Fibroblast of villous mesenchyme (primary cell): ENCODE measurements at regions not wholly inside any gene's neighbourhood (a gene's known extent, or its start where the extent isn't known, plus 50 kb on each side); places are given as distances from the start of the nearest gene placed in this dataset.

ENCODE experiments used
- DNase-seq: peaks from one replicate; pipeline ENCODE4 v3.0.0-alpha.2; 2010; ENCODE audit warnings: low read depth
- H3K4me3 ChIP-seq: 2 replicates; pipeline ENCODE4 v1.5.1; 2011; ENCODE audit warnings: low read depth, mild to moderate bottlenecking, low read length
- CTCF ChIP-seq: IDR thresholded peaks from 2 replicates; pipeline ENCODE4 v1.5.1; 2012; ENCODE audit warnings: low read depth, mild to moderate bottlenecking, low read length; ENCODE audit not compliant: insufficient read depth

- H3K4me3 ChIP-seq: no peak overlapping the region
- no peak for DNase-seq
- TF ChIP-seq CTCF: no peak
Observed at GRCh38 chr4:53713296-53713695, 122.0 kb upstream of the LNX1 start.

DNA sequence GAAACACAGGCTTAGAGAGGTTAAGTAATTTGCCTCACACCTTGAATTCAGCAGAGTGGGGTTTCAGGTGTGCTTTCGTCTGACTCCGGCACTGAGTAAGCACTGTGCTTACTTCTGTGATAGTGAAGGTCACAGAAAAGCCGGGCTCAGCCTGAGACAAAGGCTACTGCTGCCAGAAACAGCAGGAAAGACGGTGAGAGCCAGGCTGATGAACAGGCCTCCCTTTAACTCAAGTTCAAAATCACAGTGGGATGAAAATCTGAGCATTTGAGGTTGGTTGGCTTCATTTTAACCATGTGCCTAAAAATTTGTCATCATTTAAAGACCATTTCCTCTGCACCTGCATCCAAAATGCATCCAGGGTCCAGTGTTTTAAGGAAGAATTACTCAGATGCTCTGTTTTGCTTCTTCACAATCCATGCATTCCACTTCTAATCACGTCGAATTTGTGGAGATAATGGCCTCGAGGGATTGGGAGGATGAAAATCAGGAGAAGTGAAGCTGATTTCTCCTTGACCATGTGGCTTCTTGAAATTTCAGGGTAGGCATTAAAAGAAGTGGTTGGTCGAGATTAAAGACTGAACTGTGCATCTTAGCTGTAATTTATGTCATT is 121.2 kb upstream of the LNX1 start:
- no peak overlapping the region for H3K4me3 ChIP-seq
- no peak for DNase-seq
- no peak for TF ChIP-seq CTCF

DNA sequence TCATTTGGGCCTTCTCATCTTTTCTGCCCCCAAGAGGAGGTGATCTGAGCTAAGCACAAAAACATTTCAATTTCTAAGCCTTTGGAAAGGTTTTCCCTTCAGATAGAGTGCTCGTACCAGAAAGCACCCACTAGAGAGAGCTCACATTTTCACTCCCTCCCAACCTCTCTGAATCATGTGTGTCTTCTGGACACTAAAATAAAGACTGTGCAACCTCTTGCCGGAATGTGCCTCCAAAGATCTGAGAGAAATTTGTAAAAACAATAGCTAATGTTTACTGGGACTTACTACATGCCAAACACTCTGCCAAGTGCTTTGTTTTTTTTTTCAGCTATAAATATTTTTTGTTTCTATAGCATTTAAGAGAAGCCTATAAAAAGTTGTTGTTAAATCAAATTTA is 120.6 kb upstream of the LNX1 start:
- no peak for TF ChIP-seq CTCF
- peak; percentile 59 for DNase-seq
- no peak overlapping the region for H3K4me3 ChIP-seq

- DNase-seq: no peak
- TF ChIP-seq CTCF: peak; percentile 24
Observed at GRCh38 chr4:53709693-53710092, 118.4 kb upstream of the LNX1 start.

GRCh38 chr4:53707491-53707890 is 116.2 kb upstream of the LNX1 start:
- no peak for DNase-seq
- no peak overlapping the region for H3K4me3 ChIP-seq
- TF ChIP-seq CTCF: no peak

More at GRCh38 chr4:53709693-53710092, 118.4 kb upstream of the LNX1 start:
- H3K4me3 ChIP-seq: no peak overlapping the region

DNA sequence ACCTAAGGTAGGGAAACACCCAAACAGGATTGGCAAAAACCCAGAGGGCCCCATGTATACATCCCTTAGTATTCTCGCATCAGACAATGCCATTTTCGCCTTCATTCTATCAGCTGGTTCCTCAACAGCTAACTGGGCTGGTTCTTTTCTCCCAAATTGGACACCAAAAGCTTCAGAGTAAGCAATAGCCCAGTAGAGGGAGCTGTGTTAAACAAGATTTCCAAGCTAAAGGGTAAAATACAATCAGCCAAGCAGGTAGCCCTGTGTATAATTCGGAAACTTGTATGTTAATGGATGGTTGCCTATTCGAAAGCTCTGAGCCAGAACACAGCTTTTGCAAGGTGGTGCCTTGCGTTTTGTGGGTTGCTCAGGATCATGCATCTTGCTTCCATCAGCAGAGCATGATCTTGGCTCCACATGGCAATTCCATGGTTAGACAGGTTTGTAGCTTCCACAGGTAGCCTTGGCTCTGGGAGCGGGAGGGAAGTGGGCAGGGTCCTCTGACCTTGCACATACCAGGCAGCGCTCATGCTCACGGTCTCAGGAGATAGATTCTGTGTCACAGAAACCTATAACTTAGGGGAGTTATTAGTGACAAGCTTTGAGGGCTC is 115.2 kb upstream of the LNX1 start:
- TF ChIP-seq CTCF: peak; percentile 76
- peak; percentile 77 for DNase-seq
- no peak overlapping the region for H3K4me3 ChIP-seq

GRCh38 chr4:53705972-53706371 is 114.7 kb upstream of the LNX1 start:
- DNase-seq: no peak
- H3K4me3 ChIP-seq: no peak overlapping the region
- TF ChIP-seq CTCF: no peak
